OCI-LY1 (cell line): ENCODE measurements at regions not wholly inside any gene's neighbourhood (a gene's known extent, or its start where the extent isn't known, plus 50 kb on each side); places are given as distances from the start of the nearest gene placed in this dataset.

Experiments
- H2AFZ ChIP-seq: fragments of 200-600 bp; sonication (generic), shearing (Covaris generic); 2 replicates; pipeline ENCODE4 v1.6.0; 2014; ENCODE audit warnings: antibody characterized with exemption, mild to moderate bottlenecking, low read length
- H3F3A ChIP-seq: fragments of 200-600 bp; sonication (generic), shearing (Covaris generic); 2 replicates; pipeline ENCODE4 v1.6.0; 2014; ENCODE audit warnings: mild to moderate bottlenecking, antibody characterized with exemption, low read length, moderate library complexity; ENCODE audit not compliant: insufficient read depth
- H3K27ac ChIP-seq: fragments of 200-600 bp; sonication (generic); 2 replicates; pipeline ENCODE4 v1.5.1; 2014; ENCODE audit warnings: low read length, mixed run types, mild to moderate bottlenecking, low read depth; ENCODE audit not compliant: poor library complexity, severe bottlenecking
- H3K27me3 ChIP-seq: fragments of 200-600 bp; sonication (generic); 2 replicates; pipeline ENCODE4 v1.6.0; 2014; ENCODE audit warnings: antibody characterized with exemption, mild to moderate bottlenecking, low read length, moderate library complexity; ENCODE audit not compliant: insufficient read depth
- H3K36me3 ChIP-seq: fragments of 200-600 bp; sonication (generic); 2 replicates; pipeline ENCODE4 v1.6.1; 2014; ENCODE audit warnings: mild to moderate bottlenecking, antibody characterized with exemption, low read length, moderate library complexity, mixed read lengths; ENCODE audit not compliant: insufficient read depth
- H3K4me1 ChIP-seq: fragments of 200-600 bp; sonication (generic); 2 replicates; pipeline ENCODE4 v1.5.1; 2014; ENCODE audit warnings: mild to moderate bottlenecking, low read length, moderate library complexity; ENCODE audit not compliant: insufficient read depth, severe bottlenecking
- H3K4me2 ChIP-seq: fragments of 200-600 bp; sonication (generic), shearing (Covaris generic); 2 replicates; pipeline ENCODE4 v1.6.1; 2014; ENCODE audit warnings: low read length
- H3K4me3 ChIP-seq: fragments of 200-600 bp; sonication (generic); 2 replicates; pipeline ENCODE4 v1.5.1; 2014; ENCODE audit warnings: low read length, low read depth, mild to moderate bottlenecking, mixed read lengths; ENCODE audit not compliant: poor library complexity, severe bottlenecking
- H3K79me2 ChIP-seq: fragments of 200-600 bp; shearing (Covaris generic); 2 replicates; pipeline ENCODE4 v1.6.1; 2016; ENCODE audit warnings: mixed run types, low read length, mixed read lengths; ENCODE audit not compliant: insufficient read depth
- H3K9ac ChIP-seq: fragments of 200-600 bp; sonication (generic), shearing (Covaris generic); 2 replicates; pipeline ENCODE4 v1.6.1; 2014; ENCODE audit warnings: mild to moderate bottlenecking, low read length, mixed read lengths
- H3K9me2 ChIP-seq: fragments of 200-600 bp; sonication (generic), shearing (Covaris generic); 2 replicates; pipeline ENCODE4 v1.6.1; 2014; ENCODE audit warnings: low read depth, mild to moderate bottlenecking, low read length, mixed read lengths
- H3K9me3 ChIP-seq: fragments of 200-600 bp; shearing (Covaris generic); 2 replicates; pipeline ENCODE4 v1.6.1; 2014; ENCODE audit warnings: low read length, mixed read lengths
- H4K20me1 ChIP-seq: fragments of 200-600 bp; sonication (generic), shearing (Covaris generic); 2 replicates; pipeline ENCODE4 v1.6.0; 2016; ENCODE audit warnings: mild to moderate bottlenecking, low read length; ENCODE audit not compliant: insufficient read depth
- CTCF ChIP-seq: fragments of 200-600 bp; sonication (generic), shearing (Covaris generic); IDR thresholded peaks from 2 replicates; pipeline ENCODE4 v1.5.1; 2017; ENCODE audit warnings: mild to moderate bottlenecking, antibody characterized with exemption, low read length, moderate library complexity, mixed read lengths
- EZH2 ChIP-seq: fragments of 200-600 bp; sonication (generic), shearing (Covaris generic); IDR thresholded peaks from 2 replicates; pipeline ENCODE4 v1.8.0; 2017; ENCODE audit warnings: borderline replicate concordance, mixed run types, mild to moderate bottlenecking, antibody characterized with exemption, low read length, moderate library complexity, mixed read lengths

GRCh38 chr13:38444904-38445303, 95.3 kb downstream of the UFM1 start:
- H4K20me1 ChIP-seq = no peaks in the 10 kb centered on the region
- H3K27me3 ChIP-seq = no peaks in the 10 kb centered on the region
- no peak overlapping the region for H2AFZ ChIP-seq
- no peaks in the 10 kb centered on the region for H3K9me2 ChIP-seq
- H3F3A ChIP-seq = no peaks in the 10 kb centered on the region
- H3K4me3 ChIP-seq = no peak overlapping the region
- H3K4me1 ChIP-seq = no peaks in the 10 kb centered on the region
- H3K36me3 ChIP-seq = no peaks in the 10 kb centered on the region
- no peak overlapping the region for H3K4me2 ChIP-seq
- TF ChIP-seq CTCF (no peak), EZH2 (no peak)
- H3K27ac ChIP-seq = no peak overlapping the region
- H3K9ac ChIP-seq = no peak overlapping the region
- no peaks in the 10 kb centered on the region for H3K79me2 ChIP-seq
- H3K9me3 ChIP-seq = no peaks in the 10 kb centered on the region

GRCh38 chr13:38452656-38453055, 103.0 kb downstream of the UFM1 start:
- Histone ChIP-seq H3K27me3 (no peaks in the 10 kb centered on the region), H3K9me2 (no peaks in the 10 kb centered on the region), H3F3A (no peaks in the 10 kb centered on the region), H3K9me3 (no peaks in the 10 kb centered on the region), H4K20me1 (no peaks in the 10 kb centered on the region), H3K36me3 (no peaks in the 10 kb centered on the region), H3K4me1 (no peaks in the 10 kb centered on the region), H2AFZ (no peak overlapping the region), H3K4me3 (no peak overlapping the region), H3K27ac (no peak overlapping the region), H3K4me2 (no peak overlapping the region), H3K9ac (no peak overlapping the region), H3K79me2 (no peaks in the 10 kb centered on the region)
- TF ChIP-seq EZH2 (no peak), CTCF (no peak)

GRCh38 chr13:38462605-38463004, 113.0 kb downstream of the UFM1 start:
- no peaks in the 10 kb centered on the region for H4K20me1 ChIP-seq
- TF ChIP-seq CTCF (no peak), EZH2 (no peak)
- no peaks in the 10 kb centered on the region for H3K9me2 ChIP-seq
- H3K9me3 ChIP-seq = no peaks in the 10 kb centered on the region
- no peaks in the 10 kb centered on the region for H3K79me2 ChIP-seq
- no peak overlapping the region for H3K9ac ChIP-seq
- no peak overlapping the region for H3K4me3 ChIP-seq
- H3F3A ChIP-seq = no peaks in the 10 kb centered on the region
- no peaks in the 10 kb centered on the region for H3K27me3 ChIP-seq
- H3K4me2 ChIP-seq = no peak overlapping the region
- H3K36me3 ChIP-seq = no peaks in the 10 kb centered on the region
- no peak overlapping the region for H3K27ac ChIP-seq
- H3K4me1 ChIP-seq = no peaks in the 10 kb centered on the region
- no peak overlapping the region for H2AFZ ChIP-seq
